ENCODE measurements at regions not wholly inside any gene's neighbourhood (a gene's known extent, or its start where the extent isn't known, plus 50 kb on each side); places are given as distances from the start of the nearest gene placed in this dataset.

DNA sequence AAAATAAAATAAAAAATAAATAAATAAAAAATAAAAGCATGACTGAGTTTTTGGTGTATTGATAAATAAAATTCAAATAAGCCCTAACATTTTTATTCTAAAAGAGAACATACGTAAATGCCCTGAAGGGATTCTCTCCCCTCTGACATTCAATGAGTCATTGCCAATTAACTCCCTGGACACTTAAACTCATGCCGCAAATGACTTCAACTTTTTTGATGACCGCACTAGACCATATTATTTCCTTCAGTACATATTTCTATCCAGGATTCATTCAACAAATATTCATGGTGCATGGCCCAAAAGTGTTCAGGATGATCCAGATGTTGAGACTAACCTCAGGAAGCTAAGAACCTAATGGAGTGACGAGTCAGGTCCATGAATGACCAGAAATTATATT, 195.9 kb upstream of the LRRN1 start:
- Histone ChIP-seq H2BK120ac (ENCODE audit: insufficient read depth, low read length, poor library complexity) (no peak overlapping the region), H3K18ac (ENCODE audit: low read length) (no peak overlapping the region), H2BK5ac (ENCODE audit: low read depth, low read length, poor library complexity) (no peak overlapping the region), H2AFZ (ENCODE audit: insufficient read depth, low read length, poor library complexity) (no peak overlapping the region), H3K4me1 (ENCODE audit: control insufficient read depth in 1 of 2, insufficient read depth in 2 of 2, low read length in 2 of 2) (peaks cover 4 to 8% of the 10 kb centered on the region in 2 experiments), H3K9ac (ENCODE audit: low read length) (no peak overlapping the region), H3K79me2 (ENCODE audit: control insufficient read depth, insufficient read depth, low read length, poor library complexity) (no peaks in the 10 kb centered on the region), H2AK5ac (ENCODE audit: low read length) (no peak overlapping the region), H2BK12ac (ENCODE audit: low read length) (no peak overlapping the region), H3K14ac (ENCODE audit: low read length) (no peak overlapping the region), H4K12ac (ENCODE audit: low read depth, low read length) (no peak overlapping the region), H3K79me1 (ENCODE audit: low read length) (peaks cover 2% of the 10 kb centered on the region), H3K27me3 (ENCODE audit: insufficient read depth, low read length) (no peaks in the 10 kb centered on the region), H4K91ac (ENCODE audit: low read depth, low read length) (no peak overlapping the region), H3K23ac (ENCODE audit: low read length) (no peak overlapping the region), H4K8ac (ENCODE audit: low read depth, low read length) (no peak overlapping the region), H3K4me2 (ENCODE audit: low read length) (no peak overlapping the region), H3K4ac (ENCODE audit: low read depth, low read length) (no peak overlapping the region), H3K9me3 (ENCODE audit: insufficient read depth, low read depth, low read length) (no peaks in the 10 kb centered on the region), H3K27ac (ENCODE audit: low read depth, low read length) (no peak overlapping the region), H3K4me3 (ENCODE audit: low read depth, low read length) (no peak overlapping the region), H3K36me3 (ENCODE audit: control insufficient read depth in 1 of 2, insufficient read depth in 2 of 2, low read length in 2 of 2) (no peaks in the 10 kb centered on the region)
- WGBS (ENCODE audit: extremely low coverage, insufficient coverage, insufficient read length) = no CpG with 5 or more reads among the region's 4 CpGs
- peak; percentile 7 to 71 for DNase-seq

DNA sequence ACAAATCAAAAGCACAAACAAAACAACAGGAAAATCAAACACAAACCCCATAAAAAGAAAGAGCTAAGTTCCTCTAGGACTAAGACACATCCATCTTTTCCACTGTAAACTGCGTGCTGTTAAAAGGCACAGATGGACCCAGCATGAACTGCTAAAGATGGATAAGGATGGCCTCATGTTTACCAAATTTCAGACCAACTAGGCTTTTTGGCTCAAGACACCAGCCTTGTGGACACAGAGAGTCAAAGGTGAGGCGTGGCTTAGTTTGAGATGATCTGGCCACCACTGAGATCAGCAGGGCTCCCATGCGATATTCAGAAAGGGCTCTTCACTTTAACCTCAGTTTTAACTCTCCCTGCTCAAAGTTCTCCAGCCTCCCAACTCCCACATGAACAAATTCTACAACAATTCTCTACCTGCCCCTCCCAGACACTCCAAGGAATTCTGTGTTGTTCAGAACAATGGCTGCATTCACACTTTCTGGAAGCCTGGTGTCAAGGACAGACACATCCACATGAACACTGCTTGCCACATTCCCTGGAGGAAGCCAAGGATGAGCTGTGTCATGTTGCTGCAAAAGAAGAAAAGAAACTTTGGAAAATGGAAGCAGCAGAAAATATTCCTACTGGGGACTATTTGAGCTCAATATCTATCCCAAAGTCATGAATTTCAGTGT, 198.4 kb upstream of the LRRN1 start:
- H3K18ac ChIP-seq (ENCODE audit: low read length) = no peak overlapping the region
- H3K9ac ChIP-seq (ENCODE audit: low read length) = no peak overlapping the region
- H3K4me1 ChIP-seq (ENCODE audit: control insufficient read depth in 1 of 2, insufficient read depth in 2 of 2, low read length in 2 of 2) = peaks cover 4 to 8% of the 10 kb centered on the region in 2 experiments
- H3K79me2 ChIP-seq (ENCODE audit: control insufficient read depth, insufficient read depth, low read length, poor library complexity) = no peaks in the 10 kb centered on the region
- H3K23ac ChIP-seq (ENCODE audit: low read length) = no peak overlapping the region
- H3K27me3 ChIP-seq (ENCODE audit: insufficient read depth, low read length) = no peaks in the 10 kb centered on the region
- no peak overlapping the region for H2BK5ac ChIP-seq (ENCODE audit: low read depth, low read length, poor library complexity)
- no peaks in the 10 kb centered on the region for H3K9me3 ChIP-seq (ENCODE audit: insufficient read depth, low read depth, low read length)
- no peaks in the 10 kb centered on the region for H3K36me3 ChIP-seq (ENCODE audit: control insufficient read depth in 1 of 2, insufficient read depth in 2 of 2, low read length in 2 of 2)
- no peak overlapping the region for H4K91ac ChIP-seq (ENCODE audit: low read depth, low read length)
- no peak overlapping the region for H3K14ac ChIP-seq (ENCODE audit: low read length)
- no peak overlapping the region for H3K4ac ChIP-seq (ENCODE audit: low read depth, low read length)
- H2AK5ac ChIP-seq (ENCODE audit: low read length) = no peak overlapping the region
- H2AFZ ChIP-seq (ENCODE audit: insufficient read depth, low read length, poor library complexity) = no peak overlapping the region
- H2BK120ac ChIP-seq (ENCODE audit: insufficient read depth, low read length, poor library complexity) = no peak overlapping the region
- no CpG with 5 or more reads among the region's 3 CpGs for whole genome bisulfite sequencing (ENCODE audit: extremely low coverage, insufficient coverage, insufficient read length)
- no peak overlapping the region for H3K27ac ChIP-seq (ENCODE audit: low read depth, low read length)
- H4K8ac ChIP-seq (ENCODE audit: low read depth, low read length) = no peak overlapping the region
- H3K79me1 ChIP-seq (ENCODE audit: low read length) = peaks cover 2% of the 10 kb centered on the region
- no peak for DNase-seq
- no peak overlapping the region for H3K4me2 ChIP-seq (ENCODE audit: low read length)
- H4K12ac ChIP-seq (ENCODE audit: low read depth, low read length) = no peak overlapping the region
- no peak overlapping the region for H2BK12ac ChIP-seq (ENCODE audit: low read length)
- no peak overlapping the region for H3K4me3 ChIP-seq (ENCODE audit: low read depth, low read length)

DNA sequence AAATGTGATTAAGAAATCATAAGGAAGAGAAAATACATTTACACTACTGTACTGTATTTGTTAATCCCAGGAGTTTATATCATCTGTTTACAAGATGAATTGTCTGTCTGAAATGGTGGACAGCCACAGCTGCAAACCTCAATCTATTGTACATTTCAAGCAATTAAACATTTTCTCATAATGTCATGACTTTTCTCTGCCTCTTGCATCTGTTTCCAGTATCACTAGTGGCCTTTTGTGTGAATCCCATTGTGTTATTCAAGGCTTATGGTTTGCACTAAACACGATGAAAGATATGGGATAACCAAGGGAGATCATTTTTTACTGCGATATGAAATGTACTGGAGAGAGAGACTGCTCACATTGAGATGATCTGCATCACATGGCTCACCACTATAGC, 200.2 kb upstream of the LRRN1 start:
- Histone ChIP-seq H2AK5ac (ENCODE audit: low read length) (no peak overlapping the region), H2AFZ (ENCODE audit: insufficient read depth, low read length, poor library complexity) (no peak overlapping the region), H2BK12ac (ENCODE audit: low read length) (no peak overlapping the region), H3K4me1 (ENCODE audit: control insufficient read depth in 1 of 2, insufficient read depth in 2 of 2, low read length in 2 of 2) (peaks cover 4 to 5% of the 10 kb centered on the region in 2 experiments), H3K4me3 (ENCODE audit: low read depth, low read length) (no peak overlapping the region), H3K14ac (ENCODE audit: low read length) (no peak overlapping the region), H3K4ac (ENCODE audit: low read depth, low read length) (no peak overlapping the region), H4K12ac (ENCODE audit: low read depth, low read length) (no peak overlapping the region), H3K79me1 (ENCODE audit: low read length) (peaks cover 2% of the 10 kb centered on the region), H4K8ac (ENCODE audit: low read depth, low read length) (no peak overlapping the region), H3K9me3 (ENCODE audit: insufficient read depth, low read depth, low read length) (no peaks in the 10 kb centered on the region), H3K4me2 (ENCODE audit: low read length) (no peak overlapping the region), H3K27me3 (ENCODE audit: insufficient read depth, low read length) (no peaks in the 10 kb centered on the region), H2BK5ac (ENCODE audit: low read depth, low read length, poor library complexity) (no peak overlapping the region), H3K36me3 (ENCODE audit: control insufficient read depth in 1 of 2, insufficient read depth in 2 of 2, low read length in 2 of 2) (no peaks in the 10 kb centered on the region), H3K79me2 (ENCODE audit: control insufficient read depth, insufficient read depth, low read length, poor library complexity) (no peaks in the 10 kb centered on the region), H3K27ac (ENCODE audit: low read depth, low read length) (no peak overlapping the region), H4K91ac (ENCODE audit: low read depth, low read length) (no peak overlapping the region), H3K9ac (ENCODE audit: low read length) (no peak overlapping the region), H3K18ac (ENCODE audit: low read length) (no peak overlapping the region), H2BK120ac (ENCODE audit: insufficient read depth, low read length, poor library complexity) (no peak overlapping the region), H3K23ac (ENCODE audit: low read length) (no peak overlapping the region)
- no peak for DNase-seq
- WGBS (ENCODE audit: extremely low coverage, insufficient coverage, insufficient read length) = no CpG with 5 or more reads among the region's 2 CpGs

DNA sequence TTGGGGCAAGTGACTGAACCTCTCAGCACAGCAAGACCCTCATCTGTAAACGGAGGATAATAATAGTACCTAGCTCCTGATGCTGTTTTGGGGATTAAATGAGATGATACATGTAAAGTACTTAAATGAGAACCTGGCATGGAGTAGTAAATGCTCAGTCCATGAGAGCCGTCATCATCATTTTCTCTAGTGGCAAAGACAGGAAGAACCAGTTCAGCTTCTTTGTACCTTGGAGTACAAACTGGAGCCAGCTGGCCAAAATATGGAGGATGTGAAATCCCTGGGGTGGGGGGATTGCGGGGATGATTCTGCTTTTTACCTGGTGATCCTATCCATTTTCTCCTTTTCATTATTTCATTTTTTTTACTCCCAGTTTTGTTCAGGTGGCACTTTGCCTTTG, 204.2 kb upstream of the LRRN1 start:
- no peaks in the 10 kb centered on the region for H3K79me1 ChIP-seq (ENCODE audit: low read length)
- no peak overlapping the region for H3K4me3 ChIP-seq (ENCODE audit: low read depth, low read length)
- H3K14ac ChIP-seq (ENCODE audit: low read length) = no peak overlapping the region
- no peak overlapping the region for H3K9ac ChIP-seq (ENCODE audit: low read length)
- no peak overlapping the region for H3K27ac ChIP-seq (ENCODE audit: low read depth, low read length)
- no CpG with 5 or more reads among the region's 3 CpGs for WGBS (ENCODE audit: extremely low coverage, insufficient coverage, insufficient read length)
- no peak overlapping the region for H3K23ac ChIP-seq (ENCODE audit: low read length)
- H3K18ac ChIP-seq (ENCODE audit: low read length) = no peak overlapping the region
- H4K8ac ChIP-seq (ENCODE audit: low read depth, low read length) = no peak overlapping the region
- no peak overlapping the region for H2BK12ac ChIP-seq (ENCODE audit: low read length)
- no peak overlapping the region for H2AFZ ChIP-seq (ENCODE audit: insufficient read depth, low read length, poor library complexity)
- H4K12ac ChIP-seq (ENCODE audit: low read depth, low read length) = no peak overlapping the region
- H3K4me2 ChIP-seq (ENCODE audit: low read length) = no peak overlapping the region
- no peaks in the 10 kb centered on the region for H3K79me2 ChIP-seq (ENCODE audit: control insufficient read depth, insufficient read depth, low read length, poor library complexity)
- H3K9me3 ChIP-seq (ENCODE audit: insufficient read depth, low read depth, low read length) = no peaks in the 10 kb centered on the region
- no peaks in the 10 kb centered on the region for H3K36me3 ChIP-seq (ENCODE audit: control insufficient read depth in 1 of 2, insufficient read depth in 2 of 2, low read length in 2 of 2)
- no peak overlapping the region for H2AK5ac ChIP-seq (ENCODE audit: low read length)
- peak in 1 of 2 donors; percentile 55 for DNase-seq
- peaks cover 0 to 2% of the 10 kb centered on the region in 2 experiments for H3K4me1 ChIP-seq (ENCODE audit: control insufficient read depth in 1 of 2, insufficient read depth in 2 of 2, low read length in 2 of 2)
- no peak overlapping the region for H2BK120ac ChIP-seq (ENCODE audit: insufficient read depth, low read length, poor library complexity)
- H2BK5ac ChIP-seq (ENCODE audit: low read depth, low read length, poor library complexity) = no peak overlapping the region
- no peaks in the 10 kb centered on the region for H3K27me3 ChIP-seq (ENCODE audit: insufficient read depth, low read length)
- H4K91ac ChIP-seq (ENCODE audit: low read depth, low read length) = no peak overlapping the region
- no peak overlapping the region for H3K4ac ChIP-seq (ENCODE audit: low read depth, low read length)

Data from trophoblast cell (in vitro differentiated cells and primary cell).